ENCODE measurements at regions not wholly inside any gene's neighbourhood (a gene's known extent, or its start where the extent isn't known, plus 50 kb on each side); places are given as distances from the start of the nearest gene placed in this dataset.

DNA sequence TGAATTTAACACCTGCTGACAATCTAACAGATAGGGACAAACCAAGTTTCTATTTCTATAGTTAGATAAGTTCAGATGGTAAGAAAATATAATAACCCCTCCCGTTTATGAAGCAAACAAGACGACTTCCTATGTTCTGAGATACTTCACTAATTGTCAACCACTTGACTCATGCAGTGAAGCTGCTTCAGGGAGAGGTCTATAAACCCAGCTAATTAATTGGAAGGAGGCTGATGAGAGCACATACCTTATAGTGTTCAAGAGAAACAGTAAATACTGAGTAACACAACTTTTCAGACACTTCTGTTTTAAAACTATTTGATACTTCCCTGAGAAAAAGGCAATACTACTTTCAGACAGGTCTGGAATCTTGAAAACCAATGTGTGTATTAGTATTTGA is 229.4 kb upstream of the UBASH3B start:
- no peaks in the 10 kb centered on the region for H3K4me1 ChIP-seq
- FAIRE-seq (no peak), ATAC-seq (no peak), DNase-seq (no peak)
- H3K27ac ChIP-seq: no peak overlapping the region
- 54% methylated on average over 2 of the region's 2 CpGs for WGBS, 2 donors
- no peak overlapping the region for H3K4me3 ChIP-seq
- intact Hi-C loops (cut with DNase I): no loop called here
- H3K27me3 ChIP-seq: no peaks in the 10 kb centered on the region
- TF ChIP-seq, protein P1, sequence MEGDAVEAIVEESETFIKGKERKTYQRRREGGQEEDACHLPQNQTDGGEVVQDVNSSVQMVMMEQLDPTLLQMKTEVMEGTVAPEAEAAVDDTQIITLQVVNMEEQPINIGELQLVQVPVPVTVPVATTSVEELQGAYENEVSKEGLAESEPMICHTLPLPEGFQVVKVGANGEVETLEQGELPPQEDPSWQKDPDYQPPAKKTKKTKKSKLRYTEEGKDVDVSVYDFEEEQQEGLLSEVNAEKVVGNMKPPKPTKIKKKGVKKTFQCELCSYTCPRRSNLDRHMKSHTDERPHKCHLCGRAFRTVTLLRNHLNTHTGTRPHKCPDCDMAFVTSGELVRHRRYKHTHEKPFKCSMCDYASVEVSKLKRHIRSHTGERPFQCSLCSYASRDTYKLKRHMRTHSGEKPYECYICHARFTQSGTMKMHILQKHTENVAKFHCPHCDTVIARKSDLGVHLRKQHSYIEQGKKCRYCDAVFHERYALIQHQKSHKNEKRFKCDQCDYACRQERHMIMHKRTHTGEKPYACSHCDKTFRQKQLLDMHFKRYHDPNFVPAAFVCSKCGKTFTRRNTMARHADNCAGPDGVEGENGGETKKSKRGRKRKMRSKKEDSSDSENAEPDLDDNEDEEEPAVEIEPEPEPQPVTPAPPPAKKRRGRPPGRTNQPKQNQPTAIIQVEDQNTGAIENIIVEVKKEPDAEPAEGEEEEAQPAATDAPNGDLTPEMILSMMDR (IDR thresholded peaks at IDR 0.05): no peak
- no peaks in the 10 kb centered on the region for H3K9me3 ChIP-seq
- no peaks in the 10 kb centered on the region for H3K36me3 ChIP-seq

GRCh38 chr11:122424636-122425035 is 230.9 kb upstream of the UBASH3B start:
- FAIRE-seq (no peak), ATAC-seq (no peak), DNase-seq (no peak)
- whole genome bisulfite sequencing, 2 donors: 83 to 90% methylated on average over 1 of the region's 1 CpG
- Histone ChIP-seq H3K27me3 (no peaks in the 10 kb centered on the region), H3K4me3 (no peak overlapping the region), H3K9me3 (no peaks in the 10 kb centered on the region), H3K27ac (no peak overlapping the region), H3K4me1 (no peaks in the 10 kb centered on the region), H3K36me3 (no peaks in the 10 kb centered on the region)
- intact Hi-C loops (cut with DNase I): no loop called here
- TF ChIP-seq, protein P1 (IDR thresholded peaks at IDR 0.05): no peak

- 80 to 88% methylated on average over 3 of the region's 3 CpGs for WGBS, 2 donors
- no peak overlapping the region for H3K27ac ChIP-seq
- intact Hi-C loops (cut with DNase I): no loop called here
- no peaks in the 10 kb centered on the region for H3K27me3 ChIP-seq
- H3K4me1 ChIP-seq: no peaks in the 10 kb centered on the region
- no peak for FAIRE-seq
- ATAC-seq: no peak
- TF ChIP-seq, protein P1 (IDR thresholded peaks at IDR 0.05): no peak
- DNase-seq: no peak
- H3K9me3 ChIP-seq: no peaks in the 10 kb centered on the region
- no peaks in the 10 kb centered on the region for H3K36me3 ChIP-seq
- H3K4me3 ChIP-seq: no peak overlapping the region
These were observed 231.6 kb upstream of the UBASH3B start for GRCh38 chr11:122423886-122424285.

GRCh38 chr11:122423273-122423672 is 232.2 kb upstream of the UBASH3B start:
- no peaks in the 10 kb centered on the region for H3K4me1 ChIP-seq
- no peaks in the 10 kb centered on the region for H3K27me3 ChIP-seq
- H3K27ac ChIP-seq: no peak overlapping the region
- FAIRE-seq: no peak
- TF ChIP-seq, protein P1 (IDR thresholded peaks at IDR 0.05): no peak
- no peak overlapping the region for H3K4me3 ChIP-seq
- no peaks in the 10 kb centered on the region for H3K9me3 ChIP-seq
- intact Hi-C loops (cut with DNase I): no loop called here
- no peaks in the 10 kb centered on the region for H3K36me3 ChIP-seq
- DNase-seq: no peak
- ATAC-seq: no peak
- 95 to 97% methylated on average over 1 of the region's 1 CpG for WGBS, 2 donors

- H3K9me3 ChIP-seq: no peaks in the 10 kb centered on the region
- ATAC-seq (no peak), DNase-seq (no peak), FAIRE-seq (no peak)
- H3K4me1 ChIP-seq: no peaks in the 10 kb centered on the region
- no peaks in the 10 kb centered on the region for H3K36me3 ChIP-seq
- no peaks in the 10 kb centered on the region for H3K27me3 ChIP-seq
- intact Hi-C loops (cut with DNase I): no loop called here
- no peak overlapping the region for H3K4me3 ChIP-seq
- WGBS, 2 donors: 86 to 87% methylated on average over 4 of the region's 4 CpGs
- H3K27ac ChIP-seq: no peak overlapping the region
- TF ChIP-seq, protein P1 (IDR thresholded peaks at IDR 0.05): no peak
These were observed 232.8 kb upstream of the UBASH3B start for GRCh38 chr11:122422682-122423081.
